ENCODE measurements at regions not wholly inside any gene's neighbourhood (a gene's known extent, or its start where the extent isn't known, plus 50 kb on each side); places are given as distances from the start of the nearest gene placed in this dataset.

DNA sequence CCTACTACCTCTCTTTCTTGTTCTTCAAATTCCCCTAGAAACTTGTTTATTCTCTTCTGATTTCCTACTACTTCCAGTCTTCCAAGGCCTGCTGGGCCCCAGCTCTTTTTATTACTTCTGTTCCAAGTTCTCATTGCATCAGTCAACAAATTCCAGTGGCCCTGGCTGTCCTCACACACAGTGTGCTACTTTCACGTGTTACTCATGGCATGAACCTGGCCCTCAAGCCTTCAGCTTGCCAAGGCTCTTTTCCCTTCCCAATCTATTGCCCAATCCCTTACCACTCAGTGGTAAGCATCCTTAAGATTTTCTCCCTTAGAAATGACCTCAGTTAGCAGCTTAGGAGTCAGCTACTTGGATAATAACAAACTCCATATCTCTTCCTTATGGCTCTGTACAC lies 613.5 kb downstream of the LMO4 start:
- H3K9me3 ChIP-seq (ENCODE audit: insufficient read depth, low read depth, low read length), result no peaks in the 10 kb centered on the region
- H4K20me1 ChIP-seq (ENCODE audit: insufficient read depth, low read length), result no peaks in the 10 kb centered on the region
- H3K4me3 ChIP-seq (ENCODE audit: insufficient read depth, low read depth, low read length), result no peak overlapping the region
- no peaks in the 10 kb centered on the region for H3K27me3 ChIP-seq (ENCODE audit: insufficient read depth, low read length)
- TF ChIP-seq CTCF (IDR thresholded peaks at IDR 0.05; ENCODE audit: insufficient read depth, low read depth, low read length) (no peak), EZH2 (IDR thresholded peaks at IDR 0.05; ENCODE audit: insufficient read depth, low read length) (no peak)
- Mint-ChIP-seq H3K4me1 (ENCODE audit: low read depth, unreplicated experiment) (peaks cover 2% of the 10 kb centered on the region), H3K36me3 (ENCODE audit: low read depth, unreplicated experiment) (no peaks in the 10 kb centered on the region), H3K27me3 (ENCODE audit: low read depth, unreplicated experiment) (peaks cover 2% of the 10 kb centered on the region), H3K9me3 (ENCODE audit: unreplicated experiment) (no peaks in the 10 kb centered on the region), H3K4me3 (ENCODE audit: unreplicated experiment) (no peak overlapping the region), H3K27ac (ENCODE audit: unreplicated experiment) (no peak overlapping the region)
- no peak overlapping the region for H2AFZ ChIP-seq (ENCODE audit: low read depth, low read length)
- no peak overlapping the region for H3K4me2 ChIP-seq (ENCODE audit: low read length)
- no peaks in the 10 kb centered on the region for H3K79me2 ChIP-seq (ENCODE audit: insufficient read depth, low read length)
- H3K27ac ChIP-seq (ENCODE audit: low read depth, low read length), result no peak overlapping the region
- H3K9ac ChIP-seq (ENCODE audit: low read length), result no peak overlapping the region
- DNase-seq (ENCODE audit: low read depth) (peak; percentile 23), FAIRE-seq (peak; percentile 17)
- no peaks in the 10 kb centered on the region for H3K4me1 ChIP-seq (ENCODE audit: insufficient read depth, low read length)
- H3K36me3 ChIP-seq (ENCODE audit: insufficient read depth, low read length), result no peaks in the 10 kb centered on the region

DNA sequence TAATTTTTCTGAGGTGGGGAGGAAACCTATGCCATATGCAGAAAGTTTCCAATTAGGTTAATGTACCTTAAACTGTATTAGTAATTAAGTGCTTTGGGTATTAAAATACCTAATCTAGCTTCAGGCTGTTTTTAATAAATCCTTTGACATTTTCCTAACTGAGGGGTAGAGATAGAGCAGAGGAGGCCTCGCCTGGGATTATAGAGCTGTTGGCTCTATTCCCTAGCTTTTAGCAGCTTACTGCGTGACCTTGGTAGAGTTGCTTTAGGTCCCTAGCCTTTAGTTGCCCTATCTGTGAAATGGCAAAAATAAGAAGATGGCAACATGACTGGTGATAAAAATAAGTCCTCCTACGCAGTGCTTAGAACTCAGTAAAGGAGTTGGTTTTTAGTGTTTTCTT lies 621.0 kb downstream of the LMO4 start:
- no peak overlapping the region for H3K27ac ChIP-seq (ENCODE audit: low read depth, low read length)
- no peaks in the 10 kb centered on the region for H3K9me3 Mint-ChIP-seq (ENCODE audit: unreplicated experiment)
- no peaks in the 10 kb centered on the region for H3K36me3 ChIP-seq (ENCODE audit: insufficient read depth, low read length)
- H3K9me3 ChIP-seq (ENCODE audit: insufficient read depth, low read depth, low read length), result no peaks in the 10 kb centered on the region
- H3K27me3 Mint-ChIP-seq (ENCODE audit: low read depth, unreplicated experiment), result peaks cover 3% of the 10 kb centered on the region
- H3K36me3 Mint-ChIP-seq (ENCODE audit: low read depth, unreplicated experiment), result no peaks in the 10 kb centered on the region
- H3K27me3 ChIP-seq (ENCODE audit: insufficient read depth, low read length), result no peaks in the 10 kb centered on the region
- no peaks in the 10 kb centered on the region for H3K79me2 ChIP-seq (ENCODE audit: insufficient read depth, low read length)
- DNase-seq (ENCODE audit: low read depth) (no peak), FAIRE-seq (no peak)
- H3K4me3 Mint-ChIP-seq (ENCODE audit: unreplicated experiment), result no peak overlapping the region
- H3K27ac Mint-ChIP-seq (ENCODE audit: unreplicated experiment), result no peak overlapping the region
- no peak overlapping the region for H3K4me3 ChIP-seq (ENCODE audit: insufficient read depth, low read depth, low read length)
- no peaks in the 10 kb centered on the region for H4K20me1 ChIP-seq (ENCODE audit: insufficient read depth, low read length)
- no peak overlapping the region for H3K4me2 ChIP-seq (ENCODE audit: low read length)
- TF ChIP-seq EZH2 (IDR thresholded peaks at IDR 0.05; ENCODE audit: insufficient read depth, low read length) (no peak), CTCF (IDR thresholded peaks at IDR 0.05; ENCODE audit: insufficient read depth, low read depth, low read length) (no peak)
- no peak overlapping the region for H3K9ac ChIP-seq (ENCODE audit: low read length)
- peaks cover 10% of the 10 kb centered on the region for H3K4me1 ChIP-seq (ENCODE audit: insufficient read depth, low read length)
- peaks cover 8% of the 10 kb centered on the region for H3K4me1 Mint-ChIP-seq (ENCODE audit: low read depth, unreplicated experiment)
- H2AFZ ChIP-seq (ENCODE audit: low read depth, low read length), result no peak overlapping the region

DNA sequence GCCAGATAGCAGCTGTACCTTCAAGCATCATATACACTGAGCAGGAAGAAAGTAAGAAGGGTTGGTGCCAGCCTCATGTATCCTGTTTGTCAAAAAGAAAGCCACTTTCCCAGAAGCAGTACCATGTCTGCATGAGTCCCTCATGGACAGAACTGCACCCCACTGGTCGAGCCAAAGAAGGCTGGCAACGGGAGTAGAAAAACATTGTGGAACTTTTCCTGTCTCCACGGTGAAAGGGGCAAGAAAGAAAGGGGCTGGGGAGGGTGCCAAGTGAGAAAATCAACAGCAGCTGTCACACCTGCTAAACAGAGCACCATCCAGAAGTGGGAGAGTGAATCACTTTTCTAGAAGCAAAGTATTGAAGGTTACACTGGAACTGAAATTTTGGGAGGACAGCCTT lies 621.7 kb downstream of the LMO4 start:
- no peak overlapping the region for H3K4me3 ChIP-seq (ENCODE audit: insufficient read depth, low read depth, low read length)
- H3K4me2 ChIP-seq (ENCODE audit: low read length), result no peak overlapping the region
- Mint-ChIP-seq H3K27ac (ENCODE audit: unreplicated experiment) (no peak overlapping the region), H3K4me3 (ENCODE audit: unreplicated experiment) (no peak overlapping the region), H3K36me3 (ENCODE audit: low read depth, unreplicated experiment) (no peaks in the 10 kb centered on the region), H3K9me3 (ENCODE audit: unreplicated experiment) (no peaks in the 10 kb centered on the region), H3K4me1 (ENCODE audit: low read depth, unreplicated experiment) (peaks cover 14% of the 10 kb centered on the region), H3K27me3 (ENCODE audit: low read depth, unreplicated experiment) (peaks cover 2% of the 10 kb centered on the region)
- no peak overlapping the region for H3K9ac ChIP-seq (ENCODE audit: low read length)
- H3K9me3 ChIP-seq (ENCODE audit: insufficient read depth, low read depth, low read length), result no peaks in the 10 kb centered on the region
- no peaks in the 10 kb centered on the region for H3K27me3 ChIP-seq (ENCODE audit: insufficient read depth, low read length)
- DNase-seq (ENCODE audit: low read depth), result no peak
- TF ChIP-seq EZH2 (IDR thresholded peaks at IDR 0.05; ENCODE audit: insufficient read depth, low read length), result no peak
- no peak for TF ChIP-seq CTCF (IDR thresholded peaks at IDR 0.05; ENCODE audit: insufficient read depth, low read depth, low read length)
- H3K4me1 ChIP-seq (ENCODE audit: insufficient read depth, low read length), result peaks cover 15% of the 10 kb centered on the region
- H3K36me3 ChIP-seq (ENCODE audit: insufficient read depth, low read length), result no peaks in the 10 kb centered on the region
- H4K20me1 ChIP-seq (ENCODE audit: insufficient read depth, low read length), result no peaks in the 10 kb centered on the region
- no peak overlapping the region for H3K27ac ChIP-seq (ENCODE audit: low read depth, low read length)
- no peaks in the 10 kb centered on the region for H3K79me2 ChIP-seq (ENCODE audit: insufficient read depth, low read length)
- H2AFZ ChIP-seq (ENCODE audit: low read depth, low read length), result no peak overlapping the region
- no peak for FAIRE-seq
